SK-N-SH treated with all-trans-retinoic acid at 6 μM for 48 hours (cell line): ENCODE measurements at regions not wholly inside any gene's neighbourhood (a gene's known extent, or its start where the extent isn't known, plus 50 kb on each side); places are given as distances from the start of the nearest gene placed in this dataset.

Experiments
- ATAC-seq: fragments of 200-7000 bp; cut with Tn5 transposase; 3 replicates; pipeline ENCODE4 v1.9.1; 2020; ENCODE audit warnings: mild to moderate bottlenecking, moderate library complexity
- ARNTL ChIP-seq: fragments of 450-650 bp; formaldehyde crosslinking; IDR thresholded peaks from 2 replicates; pipeline ENCODE4 v1.5.0; 2020; ENCODE audit warnings: low read depth, mild to moderate bottlenecking, moderate library complexity, borderline replicate concordance
- BACH2 ChIP-seq: fragments of 250-450 bp; sonication (Bioruptor Pico); IDR thresholded peaks from 2 replicates; pipeline ENCODE4 v1.9.0; 2021; ENCODE audit warnings: mild to moderate bottlenecking, borderline replicate concordance
- CSDC2 ChIP-seq: fragments of 250-450 bp; sonication (Bioruptor Pico); IDR thresholded peaks from 2 replicates; pipeline ENCODE4 v1.5.0; 2020; ENCODE audit warnings: mild to moderate bottlenecking, moderate library complexity
- GLIS3 ChIP-seq: fragments of 250-450 bp; sonication (Bioruptor Pico); IDR thresholded peaks from 2 replicates; pipeline ENCODE4 v1.5.0; 2020; ENCODE audit warnings: mild to moderate bottlenecking, moderate library complexity
- ISL1 ChIP-seq: fragments of 250-450 bp; sonication (Bioruptor Pico); IDR thresholded peaks from 2 replicates; pipeline ENCODE4 v2.1.2; 2022; ENCODE audit warnings: mild to moderate bottlenecking, moderate library complexity
- OSR1 ChIP-seq: fragments of 250-450 bp; sonication (Bioruptor Pico); IDR thresholded peaks from 2 replicates; pipeline ENCODE4 v1.8.0; 2022; ENCODE audit warnings: moderate library complexity, mild to moderate bottlenecking, inconsistent platforms
- SNAI2 ChIP-seq: fragments of 250-450 bp; sonication (Bioruptor Pico); IDR thresholded peaks from 2 replicates; pipeline ENCODE4 v1.5.0; 2020; ENCODE audit warnings: mild to moderate bottlenecking, moderate library complexity
- TCF4 ChIP-seq: fragments of 250-450 bp; sonication (Bioruptor Pico); IDR thresholded peaks from 2 replicates; pipeline ENCODE4 v1.8.0; 2021; ENCODE audit warnings: mild to moderate bottlenecking, moderate library complexity, borderline replicate concordance
- TOX ChIP-seq: fragments of 250-450 bp; sonication (Bioruptor Pico); IDR thresholded peaks from 2 replicates; pipeline ENCODE4 v1.8.0; 2021; ENCODE audit warnings: mild to moderate bottlenecking, moderate library complexity, borderline replicate concordance
- ZC3H10 ChIP-seq: fragments of 250-450 bp; sonication (Bioruptor Pico); IDR thresholded peaks from 2 replicates; pipeline ENCODE4 v1.5.1; 2021; ENCODE audit warnings: mild to moderate bottlenecking, moderate library complexity
- ZFP3 ChIP-seq: fragments of 250-450 bp; sonication (Bioruptor Pico); IDR thresholded peaks from 2 replicates; pipeline ENCODE4 v1.5.0; 2020; ENCODE audit warnings: mild to moderate bottlenecking, moderate library complexity
- ZFP30 ChIP-seq: fragments of 450-650 bp; formaldehyde crosslinking; IDR thresholded peaks from 2 replicates; pipeline ENCODE4 v1.5.0; 2022; ENCODE audit warnings: mild to moderate bottlenecking, moderate library complexity
- ZNF565 ChIP-seq: fragments of 450-650 bp; formaldehyde crosslinking; conservative IDR thresholded peaks from 2 replicates; pipeline ENCODE4 v1.5.0; 2020; ENCODE audit warnings: low read depth, mild to moderate bottlenecking, moderate library complexity
- ZNF70 ChIP-seq: fragments of 450-650 bp; formaldehyde crosslinking; IDR thresholded peaks from 2 replicates; pipeline ENCODE4 v1.5.0; 2020; ENCODE audit warnings: mild to moderate bottlenecking, moderate library complexity
- ZNF8 ChIP-seq: fragments of 450-650 bp; formaldehyde crosslinking; IDR thresholded peaks from 2 replicates; pipeline ENCODE4 v1.5.0; 2020; ENCODE audit warnings: mild to moderate bottlenecking, moderate library complexity
- TF ChIP-seq, protein P1 (sequence below): fragments of 250-450 bp; sonication (Bioruptor Pico); IDR thresholded peaks from 2 replicates; pipeline ENCODE4 v1.8.0; 2020; ENCODE audit warnings: mild to moderate bottlenecking, moderate library complexity, borderline replicate concordance
- TF ChIP-seq, protein P2 (sequence below): fragments of 250-450 bp; sonication (Bioruptor Pico); IDR thresholded peaks from 2 replicates; pipeline ENCODE4 v1.8.0; 2021; ENCODE audit warnings: low read depth, mild to moderate bottlenecking, moderate library complexity, borderline replicate concordance
- TF ChIP-seq, protein P3 (sequence below): fragments of 250-450 bp; sonication (Bioruptor Pico); IDR thresholded peaks from 2 replicates; pipeline ENCODE4 v1.5.1; 2021; ENCODE audit warnings: mild to moderate bottlenecking, moderate library complexity
- TF ChIP-seq, protein P4 (sequence below): fragments of 250-450 bp; sonication (Bioruptor Pico); IDR thresholded peaks from 2 replicates; pipeline ENCODE4 v1.5.1; 2020; ENCODE audit warnings: low read depth, mild to moderate bottlenecking, moderate library complexity
- TF ChIP-seq, protein P5 (sequence below): fragments of 250-450 bp; sonication (Bioruptor Pico); IDR thresholded peaks from 2 replicates; pipeline ENCODE4 v1.5.0; 2020; ENCODE audit warnings: mild to moderate bottlenecking, moderate library complexity

DNA sequence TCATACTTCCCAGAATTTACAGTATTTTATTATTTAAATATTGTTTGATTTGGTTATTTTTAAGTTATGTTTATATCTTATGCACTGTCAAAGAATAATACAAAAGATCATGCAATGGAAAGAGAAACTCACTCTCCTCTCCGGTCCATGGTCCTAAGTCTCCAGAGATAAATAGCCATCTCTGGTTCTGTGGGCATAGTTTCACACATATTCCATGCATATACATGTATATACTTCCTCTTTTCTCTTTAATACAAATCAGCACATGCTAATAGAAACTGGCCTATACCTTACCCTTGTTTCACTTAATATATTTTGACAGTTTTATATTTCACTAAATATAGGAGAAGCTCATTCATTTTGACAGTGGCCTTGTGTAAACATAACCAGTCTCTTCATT lies 901.7 kb upstream of the CITED2 start:
- TF ChIP-seq ZFP30 (CRISPR knock-in tag) = no peak
- no peak for TF ChIP-seq ZNF8 (CRISPR knock-in tag)
- no peak for TF ChIP-seq BACH2 (CRISPR knock-in tag)
- TF ChIP-seq, protein P1, sequence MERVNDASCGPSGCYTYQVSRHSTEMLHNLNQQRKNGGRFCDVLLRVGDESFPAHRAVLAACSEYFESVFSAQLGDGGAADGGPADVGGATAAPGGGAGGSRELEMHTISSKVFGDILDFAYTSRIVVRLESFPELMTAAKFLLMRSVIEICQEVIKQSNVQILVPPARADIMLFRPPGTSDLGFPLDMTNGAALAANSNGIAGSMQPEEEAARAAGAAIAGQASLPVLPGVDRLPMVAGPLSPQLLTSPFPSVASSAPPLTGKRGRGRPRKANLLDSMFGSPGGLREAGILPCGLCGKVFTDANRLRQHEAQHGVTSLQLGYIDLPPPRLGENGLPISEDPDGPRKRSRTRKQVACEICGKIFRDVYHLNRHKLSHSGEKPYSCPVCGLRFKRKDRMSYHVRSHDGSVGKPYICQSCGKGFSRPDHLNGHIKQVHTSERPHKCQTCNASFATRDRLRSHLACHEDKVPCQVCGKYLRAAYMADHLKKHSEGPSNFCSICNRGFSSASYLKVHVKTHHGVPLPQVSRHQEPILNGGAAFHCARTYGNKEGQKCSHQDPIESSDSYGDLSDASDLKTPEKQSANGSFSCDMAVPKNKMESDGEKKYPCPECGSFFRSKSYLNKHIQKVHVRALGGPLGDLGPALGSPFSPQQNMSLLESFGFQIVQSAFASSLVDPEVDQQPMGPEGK (CRISPR knock-in tag) = no peak
- TF ChIP-seq GLIS3 (CRISPR knock-in tag) = no peak
- no peak for TF ChIP-seq TCF4 (CRISPR knock-in tag)
- no peak for TF ChIP-seq ZNF565 (CRISPR knock-in tag)
- no peak for TF ChIP-seq TOX (CRISPR knock-in tag)
- TF ChIP-seq, protein P2, sequence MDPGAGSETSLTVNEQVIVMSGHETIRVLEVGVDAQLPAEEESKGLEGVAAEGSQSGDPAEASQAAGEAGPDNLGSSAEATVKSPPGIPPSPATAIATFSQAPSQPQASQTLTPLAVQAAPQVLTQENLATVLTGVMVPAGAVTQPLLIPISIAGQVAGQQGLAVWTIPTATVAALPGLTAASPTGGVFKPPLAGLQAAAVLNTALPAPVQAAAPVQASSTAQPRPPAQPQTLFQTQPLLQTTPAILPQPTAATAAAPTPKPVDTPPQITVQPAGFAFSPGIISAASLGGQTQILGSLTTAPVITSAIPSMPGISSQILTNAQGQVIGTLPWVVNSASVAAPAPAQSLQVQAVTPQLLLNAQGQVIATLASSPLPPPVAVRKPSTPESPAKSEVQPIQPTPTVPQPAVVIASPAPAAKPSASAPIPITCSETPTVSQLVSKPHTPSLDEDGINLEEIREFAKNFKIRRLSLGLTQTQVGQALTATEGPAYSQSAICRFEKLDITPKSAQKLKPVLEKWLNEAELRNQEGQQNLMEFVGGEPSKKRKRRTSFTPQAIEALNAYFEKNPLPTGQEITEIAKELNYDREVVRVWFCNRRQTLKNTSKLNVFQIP (CRISPR knock-in tag) = no peak
- TF ChIP-seq SNAI2 (CRISPR knock-in tag) = no peak
- TF ChIP-seq ZC3H10 (CRISPR knock-in tag) = no peak
- ATAC-seq = no peak

DNA sequence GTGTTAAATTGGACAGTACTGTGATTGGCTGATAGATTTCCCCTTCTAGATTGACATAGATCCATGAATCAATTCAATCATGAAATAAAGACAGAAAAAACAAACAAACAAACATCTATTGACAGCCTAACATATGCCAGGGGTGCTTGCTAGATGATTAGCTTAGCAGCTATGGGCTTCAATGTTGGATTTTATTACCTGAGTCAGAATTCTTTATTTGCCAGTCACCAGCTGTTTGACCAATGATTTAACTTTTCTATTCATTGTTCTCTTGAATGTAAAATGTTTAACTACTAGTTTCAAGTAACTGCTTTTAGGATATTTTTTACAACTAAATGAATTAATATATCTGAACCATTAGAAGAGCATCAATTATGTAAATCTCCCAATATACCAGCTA lies 901.3 kb upstream of the CITED2 start:
- no peak for ATAC-seq
- no peak for TF ChIP-seq TOX (CRISPR knock-in tag)
- no peak for TF ChIP-seq ZFP30 (CRISPR knock-in tag)
- TF ChIP-seq ISL1 (CRISPR knock-in tag) = no peak
- TF ChIP-seq, protein P3, sequence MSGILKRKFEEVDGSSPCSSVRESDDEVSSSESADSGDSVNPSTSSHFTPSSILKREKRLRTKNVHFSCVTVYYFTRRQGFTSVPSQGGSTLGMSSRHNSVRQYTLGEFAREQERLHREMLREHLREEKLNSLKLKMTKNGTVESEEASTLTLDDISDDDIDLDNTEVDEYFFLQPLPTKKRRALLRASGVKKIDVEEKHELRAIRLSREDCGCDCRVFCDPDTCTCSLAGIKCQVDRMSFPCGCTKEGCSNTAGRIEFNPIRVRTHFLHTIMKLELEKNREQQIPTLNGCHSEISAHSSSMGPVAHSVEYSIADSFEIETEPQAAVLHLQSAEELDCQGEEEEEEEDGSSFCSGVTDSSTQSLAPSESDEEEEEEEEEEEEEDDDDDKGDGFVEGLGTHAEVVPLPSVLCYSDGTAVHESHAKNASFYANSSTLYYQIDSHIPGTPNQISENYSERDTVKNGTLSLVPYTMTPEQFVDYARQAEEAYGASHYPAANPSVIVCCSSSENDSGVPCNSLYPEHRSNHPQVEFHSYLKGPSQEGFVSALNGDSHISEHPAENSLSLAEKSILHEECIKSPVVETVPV (CRISPR knock-in tag) = no peak
- TF ChIP-seq ZNF565 (CRISPR knock-in tag) = no peak
- TF ChIP-seq CSDC2 = no peak
- TF ChIP-seq ZNF8 (CRISPR knock-in tag) = no peak
- no peak for TF ChIP-seq OSR1 (CRISPR knock-in tag)
- TF ChIP-seq ARNTL (CRISPR knock-in tag) = no peak
- no peak for TF ChIP-seq ZNF70 (CRISPR knock-in tag)
- TF ChIP-seq, protein P4, sequence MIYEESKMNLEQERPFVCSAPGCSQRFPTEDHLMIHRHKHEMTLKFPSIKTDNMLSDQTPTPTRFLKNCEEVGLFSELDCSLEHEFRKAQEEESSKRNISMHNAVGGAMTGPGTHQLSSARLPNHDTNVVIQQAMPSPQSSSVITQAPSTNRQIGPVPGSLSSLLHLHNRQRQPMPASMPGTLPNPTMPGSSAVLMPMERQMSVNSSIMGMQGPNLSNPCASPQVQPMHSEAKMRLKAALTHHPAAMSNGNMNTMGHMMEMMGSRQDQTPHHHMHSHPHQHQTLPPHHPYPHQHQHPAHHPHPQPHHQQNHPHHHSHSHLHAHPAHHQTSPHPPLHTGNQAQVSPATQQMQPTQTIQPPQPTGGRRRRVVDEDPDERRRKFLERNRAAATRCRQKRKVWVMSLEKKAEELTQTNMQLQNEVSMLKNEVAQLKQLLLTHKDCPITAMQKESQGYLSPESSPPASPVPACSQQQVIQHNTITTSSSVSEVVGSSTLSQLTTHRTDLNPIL = no peak
- TF ChIP-seq, protein P2 (CRISPR knock-in tag) = no peak
- TF ChIP-seq BACH2 (CRISPR knock-in tag) = no peak
- no peak for TF ChIP-seq TCF4 (CRISPR knock-in tag)
- TF ChIP-seq, protein P5, sequence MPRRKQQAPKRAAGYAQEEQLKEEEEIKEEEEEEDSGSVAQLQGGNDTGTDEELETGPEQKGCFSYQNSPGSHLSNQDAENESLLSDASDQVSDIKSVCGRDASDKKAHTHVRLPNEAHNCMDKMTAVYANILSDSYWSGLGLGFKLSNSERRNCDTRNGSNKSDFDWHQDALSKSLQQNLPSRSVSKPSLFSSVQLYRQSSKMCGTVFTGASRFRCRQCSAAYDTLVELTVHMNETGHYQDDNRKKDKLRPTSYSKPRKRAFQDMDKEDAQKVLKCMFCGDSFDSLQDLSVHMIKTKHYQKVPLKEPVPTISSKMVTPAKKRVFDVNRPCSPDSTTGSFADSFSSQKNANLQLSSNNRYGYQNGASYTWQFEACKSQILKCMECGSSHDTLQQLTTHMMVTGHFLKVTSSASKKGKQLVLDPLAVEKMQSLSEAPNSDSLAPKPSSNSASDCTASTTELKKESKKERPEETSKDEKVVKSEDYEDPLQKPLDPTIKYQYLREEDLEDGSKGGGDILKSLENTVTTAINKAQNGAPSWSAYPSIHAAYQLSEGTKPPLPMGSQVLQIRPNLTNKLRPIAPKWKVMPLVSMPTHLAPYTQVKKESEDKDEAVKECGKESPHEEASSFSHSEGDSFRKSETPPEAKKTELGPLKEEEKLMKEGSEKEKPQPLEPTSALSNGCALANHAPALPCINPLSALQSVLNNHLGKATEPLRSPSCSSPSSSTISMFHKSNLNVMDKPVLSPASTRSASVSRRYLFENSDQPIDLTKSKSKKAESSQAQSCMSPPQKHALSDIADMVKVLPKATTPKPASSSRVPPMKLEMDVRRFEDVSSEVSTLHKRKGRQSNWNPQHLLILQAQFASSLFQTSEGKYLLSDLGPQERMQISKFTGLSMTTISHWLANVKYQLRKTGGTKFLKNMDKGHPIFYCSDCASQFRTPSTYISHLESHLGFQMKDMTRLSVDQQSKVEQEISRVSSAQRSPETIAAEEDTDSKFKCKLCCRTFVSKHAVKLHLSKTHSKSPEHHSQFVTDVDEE (CRISPR knock-in tag) = no peak
- TF ChIP-seq SNAI2 (CRISPR knock-in tag) = no peak
- no peak for TF ChIP-seq ZFP3 (CRISPR knock-in tag)
- TF ChIP-seq GLIS3 (CRISPR knock-in tag) = no peak
